IMR-90 (cell line): ENCODE measurements at regions not wholly inside any gene's neighbourhood (a gene's known extent, or its start where the extent isn't known, plus 50 kb on each side); places are given as distances from the start of the nearest gene placed in this dataset.

Source experiments
- BHLHE40 ChIP-seq: fragments of 150-350 bp; IDR thresholded peaks from 2 replicates; pipeline ENCODE4 v1.6.1; 2016; ENCODE audit warnings: mild to moderate bottlenecking, low read depth, low read length
- CEBPB ChIP-seq: IDR thresholded peaks from 2 replicates; pipeline ENCODE4 v1.6.1; 2012; ENCODE audit warnings: low read depth, low read length, improper control_type of control experiment
- CHD1 ChIP-seq: IDR thresholded peaks from 2 replicates; pipeline ENCODE4 v1.6.1; 2012; ENCODE audit warnings: low read depth, low read length, improper control_type of control experiment
- CTCF ChIP-seq: conservative IDR thresholded peaks from 2 replicates; pipeline ENCODE4 v1.5.1; 2012; ENCODE audit warnings: mild to moderate bottlenecking, low read depth, low read length, improper control_type of control experiment
- MAZ ChIP-seq: IDR thresholded peaks from 2 replicates; pipeline ENCODE4 v1.6.1; 2012; ENCODE audit warnings: low read depth, mild to moderate bottlenecking, low read length, improper control_type of control experiment, moderate library complexity, borderline replicate concordance
- NFE2L2 ChIP-seq: fragments of 150-350 bp; IDR thresholded peaks from 2 replicates; pipeline ENCODE4 v1.6.1; 2016; ENCODE audit warnings: low read depth, mild to moderate bottlenecking, low read length
- POLR2A ChIP-seq: IDR thresholded peaks from 2 replicates; pipeline ENCODE4 v1.6.1; 2012; ENCODE audit warnings: mild to moderate bottlenecking, low read depth, low read length
- RAD21 ChIP-seq: IDR thresholded peaks from 2 replicates; pipeline ENCODE4 v1.6.1; 2012; ENCODE audit warnings: low read length, improper control_type of control experiment
- RCOR1 ChIP-seq: IDR thresholded peaks from 2 replicates; pipeline ENCODE4 v1.6.1; 2012; ENCODE audit warnings: mild to moderate bottlenecking, low read length, improper control_type of control experiment; ENCODE audit not compliant: insufficient replicate concordance
- RFX5 ChIP-seq: IDR thresholded peaks from 2 replicates; pipeline ENCODE4 v1.8.0; 2012; ENCODE audit warnings: low read depth, mild to moderate bottlenecking, low read length, moderate library complexity
- SMC3 ChIP-seq: fragments of 150-350 bp; IDR thresholded peaks from 2 replicates; pipeline ENCODE4 v1.6.1; 2016; ENCODE audit warnings: low read depth, mild to moderate bottlenecking, antibody characterized with exemption, low read length, moderate library complexity
- USF2 ChIP-seq: fragments of 150-350 bp; IDR thresholded peaks from 2 replicates; pipeline ENCODE4 v1.6.1; 2017; ENCODE audit warnings: mild to moderate bottlenecking, antibody characterized with exemption, low read length, low read depth

- TF ChIP-seq CTCF (no peak), CHD1 (no peak), CEBPB (no peak), MAZ (no peak), POLR2A (no peak), USF2 (no peak), RAD21 (no peak), RFX5 (no peak), NFE2L2 (no peak), RCOR1 (no peak), SMC3 (no peak), BHLHE40 (no peak)
Observed at GRCh38 chr4:53783208-53783859, 192.0 kb upstream of the LNX1 start.
